HepG2 (cell line): ENCODE measurements at regions not wholly inside any gene's neighbourhood (a gene's known extent, or its start where the extent isn't known, plus 50 kb on each side); places are given as distances from the start of the nearest gene placed in this dataset.

ENCODE experiments used
- EZH2 ChIP-seq: conservative IDR thresholded peaks from 2 replicates; pipeline ENCODE4 v1.6.1; 2012; ENCODE audit warnings: mild to moderate bottlenecking, low read depth, low read length, moderate library complexity
- ZNF232 ChIP-seq: sonication (generic); formaldehyde crosslinking; IDR thresholded peaks from 2 replicates; pipeline ENCODE4 v1.4.0; 2020; ENCODE audit warnings: missing genetic modification reagents, borderline replicate concordance
- ZNF792 ChIP-seq: IDR thresholded peaks from 2 replicates; pipeline ENCODE4 v1.6.1; 2016
- TF ChIP-seq, protein P1 (sequence below): sonication (generic); formaldehyde crosslinking; IDR thresholded peaks from 2 replicates; pipeline ENCODE4 v1.8.1; 2023; ENCODE audit warnings: mild to moderate bottlenecking, moderate library complexity, missing genetic modification reagents

DNA sequence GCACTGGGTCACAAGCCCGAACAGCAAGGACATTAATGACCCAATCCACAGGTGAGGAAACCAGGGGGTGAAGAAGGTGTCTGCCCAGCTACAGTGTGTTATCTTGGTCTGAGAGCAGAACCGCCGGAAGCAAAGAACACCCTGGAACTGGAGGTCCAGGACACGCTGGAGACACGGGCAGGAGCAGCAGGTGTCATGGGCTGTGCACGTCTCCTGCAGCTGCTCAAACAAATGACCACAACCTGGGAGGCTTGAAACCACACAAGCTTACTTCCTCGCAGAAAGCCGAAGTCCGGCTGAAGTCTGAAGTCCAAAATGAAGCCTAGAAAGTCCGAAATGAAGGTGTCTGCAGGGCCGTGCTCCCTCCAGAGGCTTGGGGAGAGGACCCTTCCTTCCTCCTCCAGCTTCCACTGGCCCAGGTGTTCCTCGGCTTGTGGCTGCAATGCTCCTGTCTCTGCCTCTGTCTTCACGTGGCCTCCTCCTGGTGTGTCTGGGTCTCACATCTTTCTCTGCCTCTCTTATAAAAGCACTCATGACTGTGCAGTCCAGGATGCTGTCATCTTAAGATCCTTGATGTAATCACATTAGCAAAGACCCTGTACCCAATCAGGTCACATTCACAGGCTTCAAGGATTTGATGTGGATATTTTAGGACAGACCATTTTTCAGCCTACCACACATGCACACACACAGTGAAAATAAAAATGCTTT is 351.2 kb downstream of the C16orf95 start:
- no peak for TF ChIP-seq ZNF792 (CRISPR knock-in tag)
- no peak for TF ChIP-seq EZH2
- TF ChIP-seq, protein P1, sequence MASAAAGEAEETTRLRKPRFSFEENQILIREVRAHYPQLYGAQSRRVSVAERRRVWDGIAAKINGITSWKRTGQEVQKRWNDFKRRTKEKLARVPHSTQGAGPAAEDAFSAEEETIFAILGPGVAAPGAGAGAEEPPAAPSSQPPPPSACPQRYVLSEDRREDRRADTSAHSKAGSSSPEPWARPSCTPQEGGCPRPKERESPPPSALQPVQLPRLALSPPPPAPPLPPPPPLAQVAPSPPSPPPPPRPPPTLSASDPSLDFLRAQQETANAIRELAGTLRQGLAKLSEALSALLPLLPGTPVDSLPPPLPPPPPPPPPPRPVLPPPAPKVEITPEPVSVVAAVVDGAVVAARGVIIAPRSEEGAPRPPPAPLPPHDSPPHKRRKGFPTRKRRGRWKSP: no peak
- TF ChIP-seq ZNF232: no peak
